ENCODE measurements at regions not wholly inside any gene's neighbourhood (a gene's known extent, or its start where the extent isn't known, plus 50 kb on each side); places are given as distances from the start of the nearest gene placed in this dataset.

- Mint-ChIP-seq H3K9me3 (no peaks in the 10 kb centered on the region), H3K27me3 (no peaks in the 10 kb centered on the region), H3K4me1 (no peaks in the 10 kb centered on the region), H3K36me3 (ENCODE audit: low read depth) (no peaks in the 10 kb centered on the region), H3K27ac (no peak overlapping the region), H3K4me3 (no peak overlapping the region)
- intact Hi-C loops (cut with micrococcal nuclease), result no loop called here
- no peak for DNase-seq
These were observed 191.2 kb upstream of the ZEB2 start for GRCh38 chr2:144711084-144711483.

GRCh38 chr2:144708626-144709025, 188.7 kb upstream of the ZEB2 start:
- Mint-ChIP-seq H3K4me1 (no peaks in the 10 kb centered on the region), H3K36me3 (ENCODE audit: low read depth) (no peaks in the 10 kb centered on the region), H3K27me3 (no peaks in the 10 kb centered on the region), H3K27ac (no peak overlapping the region), H3K4me3 (no peak overlapping the region), H3K9me3 (no peaks in the 10 kb centered on the region)
- no peak for DNase-seq
- intact Hi-C loops (cut with micrococcal nuclease), result no loop called here

- H3K36me3 Mint-ChIP-seq (ENCODE audit: low read depth), result no peaks in the 10 kb centered on the region
- no peak for DNase-seq
- H3K4me3 Mint-ChIP-seq, result no peak overlapping the region
- H3K27me3 Mint-ChIP-seq, result no peaks in the 10 kb centered on the region
- intact Hi-C loops (cut with micrococcal nuclease), result no loop called here
- H3K27ac Mint-ChIP-seq, result no peak overlapping the region
- H3K4me1 Mint-ChIP-seq, result no peaks in the 10 kb centered on the region
- no peaks in the 10 kb centered on the region for H3K9me3 Mint-ChIP-seq
These were observed 187.9 kb upstream of the ZEB2 start for GRCh38 chr2:144707736-144708326.

GRCh38 chr2:144706647-144707046, 186.7 kb upstream of the ZEB2 start:
- Mint-ChIP-seq H3K4me1 (no peaks in the 10 kb centered on the region), H3K27me3 (no peaks in the 10 kb centered on the region), H3K9me3 (no peaks in the 10 kb centered on the region), H3K36me3 (ENCODE audit: low read depth) (no peaks in the 10 kb centered on the region), H3K27ac (no peak overlapping the region), H3K4me3 (no peak overlapping the region)
- no peak for DNase-seq
- intact Hi-C loops (cut with micrococcal nuclease), result no loop called here

GRCh38 chr2:144705328-144706245, 185.7 kb upstream of the ZEB2 start:
- no peak for DNase-seq
- intact Hi-C loops (cut with micrococcal nuclease), result no loop called here
- Mint-ChIP-seq H3K27ac (no peak overlapping the region), H3K27me3 (no peaks in the 10 kb centered on the region), H3K4me3 (no peak overlapping the region), H3K36me3 (ENCODE audit: low read depth) (no peaks in the 10 kb centered on the region), H3K4me1 (no peaks in the 10 kb centered on the region), H3K9me3 (no peaks in the 10 kb centered on the region)

- intact Hi-C loops (cut with micrococcal nuclease), result no loop called here
- Mint-ChIP-seq H3K4me3 (no peak overlapping the region), H3K36me3 (ENCODE audit: low read depth) (no peaks in the 10 kb centered on the region)
These were observed 184.8 kb upstream of the ZEB2 start for GRCh38 chr2:144704709-144705095.

GRCh38 chr2:144703852-144704708, 184.2 kb upstream of the ZEB2 start:
- Mint-ChIP-seq H3K36me3 (ENCODE audit: low read depth) (no peaks in the 10 kb centered on the region), H3K4me3 (no peak overlapping the region), H3K4me1 (no peaks in the 10 kb centered on the region), H3K9me3 (no peaks in the 10 kb centered on the region), H3K27ac (no peak overlapping the region), H3K27me3 (no peaks in the 10 kb centered on the region)
- DNase-seq, result no peak
- intact Hi-C loops (cut with micrococcal nuclease), result no loop called here

More at GRCh38 chr2:144704709-144705095, 184.8 kb upstream of the ZEB2 start:
- no peak overlapping the region for H3K27ac Mint-ChIP-seq
- H3K27me3 Mint-ChIP-seq, result no peaks in the 10 kb centered on the region
- H3K4me1 Mint-ChIP-seq, result no peaks in the 10 kb centered on the region
- no peak for DNase-seq
- H3K9me3 Mint-ChIP-seq, result no peaks in the 10 kb centered on the region

GRCh38 chr2:144702051-144702450, 182.1 kb upstream of the ZEB2 start:
- H3K4me3 Mint-ChIP-seq, result no peak overlapping the region
- no peaks in the 10 kb centered on the region for H3K27me3 Mint-ChIP-seq
- intact Hi-C loops (cut with micrococcal nuclease), result no loop called here
- no peak for DNase-seq
- no peaks in the 10 kb centered on the region for H3K9me3 Mint-ChIP-seq
- no peaks in the 10 kb centered on the region for H3K4me1 Mint-ChIP-seq
- H3K27ac Mint-ChIP-seq, result no peak overlapping the region
- no peaks in the 10 kb centered on the region for H3K36me3 Mint-ChIP-seq (ENCODE audit: low read depth)

GRCh38 chr2:144701259-144701658, 181.3 kb upstream of the ZEB2 start:
- DNase-seq, result no peak
- Mint-ChIP-seq H3K4me3 (no peak overlapping the region), H3K36me3 (ENCODE audit: low read depth) (no peaks in the 10 kb centered on the region), H3K4me1 (no peaks in the 10 kb centered on the region), H3K27ac (no peak overlapping the region), H3K9me3 (no peaks in the 10 kb centered on the region), H3K27me3 (no peaks in the 10 kb centered on the region)
- intact Hi-C loops (cut with micrococcal nuclease), result no loop called here

- no peak overlapping the region for H3K4me3 Mint-ChIP-seq
- no peaks in the 10 kb centered on the region for H3K4me1 Mint-ChIP-seq
- intact Hi-C loops (cut with micrococcal nuclease), result no loop called here
- no peak overlapping the region for H3K27ac Mint-ChIP-seq
- H3K27me3 Mint-ChIP-seq, result no peaks in the 10 kb centered on the region
- DNase-seq, result no peak
- no peaks in the 10 kb centered on the region for H3K36me3 Mint-ChIP-seq (ENCODE audit: low read depth)
- H3K9me3 Mint-ChIP-seq, result no peaks in the 10 kb centered on the region
These were observed 178.2 kb upstream of the ZEB2 start for GRCh38 chr2:144698156-144698555.

GRCh38 chr2:144695657-144696056, 175.7 kb upstream of the ZEB2 start:
- Mint-ChIP-seq H3K27me3 (no peaks in the 10 kb centered on the region), H3K36me3 (ENCODE audit: low read depth) (no peaks in the 10 kb centered on the region), H3K4me3 (no peak overlapping the region), H3K9me3 (no peaks in the 10 kb centered on the region), H3K4me1 (no peaks in the 10 kb centered on the region), H3K27ac (no peak overlapping the region)
- intact Hi-C loops (cut with micrococcal nuclease), result no loop called here
- no peak for DNase-seq

- Mint-ChIP-seq H3K27ac (no peak overlapping the region), H3K9me3 (no peaks in the 10 kb centered on the region), H3K4me3 (no peak overlapping the region), H3K27me3 (peaks cover 2% of the 10 kb centered on the region), H3K4me1 (no peaks in the 10 kb centered on the region), H3K36me3 (ENCODE audit: low read depth) (no peaks in the 10 kb centered on the region)
- intact Hi-C loops (cut with micrococcal nuclease), result no loop called here
- DNase-seq, result no peak
These were observed 174.5 kb upstream of the ZEB2 start for GRCh38 chr2:144694456-144694855.

- H3K27ac Mint-ChIP-seq, result no peak overlapping the region
- no peaks in the 10 kb centered on the region for H3K36me3 Mint-ChIP-seq (ENCODE audit: low read depth)
- H3K4me3 Mint-ChIP-seq, result no peak overlapping the region
- peaks cover 2% of the 10 kb centered on the region for H3K27me3 Mint-ChIP-seq
- no peaks in the 10 kb centered on the region for H3K4me1 Mint-ChIP-seq
- intact Hi-C loops (cut with micrococcal nuclease), result no loop called here
- H3K9me3 Mint-ChIP-seq, result no peaks in the 10 kb centered on the region
- DNase-seq, result no peak
These were observed 173.3 kb upstream of the ZEB2 start for GRCh38 chr2:144693179-144693578.

- H3K9me3 Mint-ChIP-seq, result no peaks in the 10 kb centered on the region
- H3K4me1 Mint-ChIP-seq, result no peaks in the 10 kb centered on the region
- DNase-seq, result no peak
- no peaks in the 10 kb centered on the region for H3K36me3 Mint-ChIP-seq (ENCODE audit: low read depth)
- intact Hi-C loops (cut with micrococcal nuclease), result no loop called here
- peaks cover 2% of the 10 kb centered on the region for H3K27me3 Mint-ChIP-seq
- H3K27ac Mint-ChIP-seq, result no peak overlapping the region
- no peak overlapping the region for H3K4me3 Mint-ChIP-seq
These were observed 172.7 kb upstream of the ZEB2 start for GRCh38 chr2:144692661-144693060.
